SJCRH30 (cell line): ENCODE measurements at regions not wholly inside any gene's neighbourhood (a gene's known extent, or its start where the extent isn't known, plus 50 kb on each side); places are given as distances from the start of the nearest gene placed in this dataset.

Experiments
- DNase-seq, 2 experiments: peaks; one replicate each; pipeline ENCODE4 v3.0.0-alpha.2; 2015 to 2020
- H3K27ac ChIP-seq: fragments of 250-450 bp; sonication (Bioruptor Pico); 2 replicates; pipeline ENCODE4 v1.5.1; 2020; ENCODE audit warnings: mild to moderate bottlenecking, moderate library complexity
- H3K27me3 ChIP-seq: fragments of 250-450 bp; sonication (Bioruptor Pico); 2 replicates; pipeline ENCODE4 v1.5.1; 2020; ENCODE audit warnings: mild to moderate bottlenecking, moderate library complexity
- H3K36me3 ChIP-seq: fragments of 250-450 bp; sonication (Bioruptor Pico); 2 replicates; pipeline ENCODE4 v1.5.1; 2020; ENCODE audit warnings: mild to moderate bottlenecking, moderate library complexity
- H3K4me1 ChIP-seq: fragments of 250-450 bp; sonication (Bioruptor Pico); 2 replicates; pipeline ENCODE4 v1.5.1; 2020; ENCODE audit warnings: mild to moderate bottlenecking, moderate library complexity
- H3K4me3 ChIP-seq: fragments of 250-450 bp; sonication (Bioruptor Pico); 2 replicates; pipeline ENCODE4 v1.5.1; 2020; ENCODE audit warnings: mild to moderate bottlenecking, moderate library complexity
- H3K9me3 ChIP-seq: fragments of 250-450 bp; sonication (Bioruptor Pico); replicated peaks from 2 replicates; pipeline ENCODE4 v1.5.1; 2020; ENCODE audit warnings: mild to moderate bottlenecking, moderate library complexity

DNA sequence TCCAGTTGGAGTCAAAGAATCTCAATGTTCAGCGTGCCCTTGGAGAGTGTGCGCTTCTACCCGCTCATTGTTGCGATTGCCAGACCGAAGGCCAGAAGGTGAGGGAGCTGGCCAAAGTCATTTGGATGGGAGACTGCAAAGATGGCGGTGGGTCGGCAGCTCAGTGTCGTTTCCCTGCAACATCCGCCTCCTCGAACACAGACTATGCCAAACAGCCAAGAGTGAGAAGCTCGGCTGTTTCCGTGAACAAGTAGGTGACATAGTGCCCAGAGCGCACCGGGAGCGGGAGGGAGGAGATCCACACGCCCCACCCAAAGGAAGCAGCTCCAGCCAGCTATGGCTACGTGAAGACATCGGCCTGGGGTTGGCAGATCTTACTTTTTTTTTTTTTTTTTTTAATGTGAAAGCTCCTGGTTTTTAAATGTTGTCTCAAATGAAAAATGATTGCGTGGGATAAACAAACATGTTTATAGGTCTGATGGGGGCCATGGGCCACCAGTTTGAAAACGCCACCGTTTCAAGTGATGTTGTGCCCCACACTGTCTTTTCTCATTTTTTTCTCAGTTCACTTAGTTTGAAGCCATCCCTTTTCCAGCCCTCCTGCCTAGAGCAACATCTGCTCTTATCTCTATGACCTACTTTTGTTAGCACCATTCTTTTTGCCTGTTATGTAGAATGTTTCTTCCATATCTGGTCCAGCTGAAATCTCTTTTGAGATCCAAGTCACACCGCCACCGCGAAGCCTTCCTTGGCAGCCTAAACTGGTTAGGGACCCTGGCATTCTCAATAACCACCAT is 682.4 kb downstream of the RNF144A start:
- no peaks in the 10 kb centered on the region for H3K9me3 ChIP-seq
- DNase-seq = no peak
- no peak overlapping the region for H3K27ac ChIP-seq
- no peaks in the 10 kb centered on the region for H3K36me3 ChIP-seq
- H3K27me3 ChIP-seq = no peaks in the 10 kb centered on the region
- no peak overlapping the region for H3K4me3 ChIP-seq
- H3K4me1 ChIP-seq = no peaks in the 10 kb centered on the region

GRCh38 chr2:7601990-7602389 is 684.8 kb downstream of the RNF144A start:
- H3K9me3 ChIP-seq = no peaks in the 10 kb centered on the region
- no peaks in the 10 kb centered on the region for H3K36me3 ChIP-seq
- no peaks in the 10 kb centered on the region for H3K27me3 ChIP-seq
- no peak for DNase-seq
- H3K4me3 ChIP-seq = no peak overlapping the region
- H3K27ac ChIP-seq = no peak overlapping the region
- H3K4me1 ChIP-seq = no peaks in the 10 kb centered on the region

GRCh38 chr2:7604456-7604855 is 687.2 kb downstream of the RNF144A start:
- DNase-seq = no peak

DNA sequence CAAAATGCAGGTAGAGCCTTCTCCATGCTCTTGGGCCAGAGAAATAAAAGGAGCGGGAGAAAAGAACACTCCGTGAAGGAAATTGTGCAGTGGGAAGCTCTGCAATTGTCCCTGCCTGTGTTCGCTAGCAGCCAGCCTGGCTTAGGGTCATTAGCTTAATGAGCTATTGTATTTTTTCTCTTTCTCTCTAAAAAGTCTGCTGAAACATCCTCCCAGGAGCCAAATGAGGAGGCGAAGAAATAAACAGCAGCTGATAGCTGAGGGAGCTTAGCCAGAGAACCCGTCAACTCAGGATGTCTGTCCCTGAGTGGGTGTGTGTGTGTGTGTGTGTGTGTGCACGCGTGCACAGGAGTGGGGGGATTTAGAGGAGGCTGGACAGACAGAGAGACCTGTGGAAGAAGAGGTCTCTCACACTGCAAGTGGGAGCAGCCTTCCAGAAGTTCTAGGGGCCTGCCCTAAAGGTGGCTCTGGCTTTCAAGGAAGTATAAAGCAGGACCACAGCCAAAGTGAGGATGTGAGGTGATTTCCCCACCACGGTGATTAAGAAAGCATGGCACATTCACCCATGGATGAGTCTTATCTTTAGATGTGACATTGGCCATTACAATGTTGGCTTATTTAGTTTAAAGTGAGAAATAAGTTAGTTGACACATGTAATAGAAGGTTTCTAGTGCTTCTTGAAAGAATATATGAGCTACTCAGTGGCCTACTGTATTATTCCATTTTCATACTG is 690.4 kb downstream of the RNF144A start:
- Histone ChIP-seq H3K4me1 (no peaks in the 10 kb centered on the region), H3K27ac (no peak overlapping the region), H3K36me3 (no peaks in the 10 kb centered on the region), H3K27me3 (no peaks in the 10 kb centered on the region), H3K9me3 (no peaks in the 10 kb centered on the region), H3K4me3 (no peak overlapping the region)
- no peak for DNase-seq

More at GRCh38 chr2:7604456-7604855, 687.2 kb downstream of the RNF144A start:
- Histone ChIP-seq H3K36me3 (no peaks in the 10 kb centered on the region), H3K4me1 (no peaks in the 10 kb centered on the region), H3K27me3 (no peaks in the 10 kb centered on the region), H3K9me3 (no peaks in the 10 kb centered on the region), H3K4me3 (no peak overlapping the region), H3K27ac (no peak overlapping the region)

- Histone ChIP-seq H3K9me3 (no peaks in the 10 kb centered on the region), H3K27me3 (no peaks in the 10 kb centered on the region)
- DNase-seq = no peak
These were observed 692.3 kb downstream of the RNF144A start for GRCh38 chr2:7609556-7609955.

DNA sequence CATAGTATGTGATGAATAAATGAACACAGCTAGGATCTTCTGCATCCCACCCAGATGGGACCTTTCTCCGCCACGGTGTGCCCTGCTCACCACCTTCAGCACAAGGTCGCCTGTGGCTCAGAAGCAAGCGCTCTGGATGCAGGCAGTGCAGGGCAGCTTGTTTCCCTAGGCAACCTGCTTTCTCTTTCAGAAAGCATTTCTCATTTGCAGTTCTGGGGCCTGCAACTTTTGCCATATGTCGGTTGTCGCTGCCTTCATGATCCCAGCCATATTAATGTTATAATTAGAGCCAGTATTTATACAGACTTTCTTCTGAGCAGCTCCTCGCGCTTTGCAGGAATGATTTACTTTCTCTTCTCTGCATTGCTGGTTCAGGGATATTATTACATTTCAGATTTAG is 692.8 kb downstream of the RNF144A start:
- no peaks in the 10 kb centered on the region for H3K27me3 ChIP-seq
- no peaks in the 10 kb centered on the region for H3K36me3 ChIP-seq
- H3K4me1 ChIP-seq = no peaks in the 10 kb centered on the region
- H3K27ac ChIP-seq = no peak overlapping the region
- DNase-seq = no peak
- H3K9me3 ChIP-seq = no peaks in the 10 kb centered on the region
- no peak overlapping the region for H3K4me3 ChIP-seq

More at GRCh38 chr2:7609556-7609955, 692.3 kb downstream of the RNF144A start:
- Histone ChIP-seq H3K36me3 (no peaks in the 10 kb centered on the region), H3K4me1 (no peaks in the 10 kb centered on the region), H3K4me3 (no peak overlapping the region), H3K27ac (no peak overlapping the region)

DNA sequence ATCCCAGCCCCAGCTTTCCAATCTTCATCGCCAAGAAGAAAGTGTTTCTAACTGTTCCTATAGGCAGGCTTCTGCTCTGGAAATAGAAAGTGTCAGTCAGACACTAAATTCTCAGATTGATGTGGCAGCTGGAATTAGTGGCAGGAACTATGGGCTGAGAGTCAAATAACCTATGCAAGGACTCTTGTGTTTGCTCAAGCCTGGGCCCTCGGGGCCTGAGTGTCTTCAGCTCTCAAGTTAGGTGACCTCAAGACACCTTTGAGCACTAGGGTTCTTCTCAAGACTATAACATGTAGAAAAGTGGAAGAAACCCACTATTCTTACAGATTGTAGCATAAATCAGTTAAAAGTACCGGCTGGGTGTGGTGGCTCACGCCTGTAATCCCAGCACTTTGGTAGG is 694.5 kb downstream of the RNF144A start:
- H3K36me3 ChIP-seq = no peaks in the 10 kb centered on the region
- H3K4me1 ChIP-seq = no peaks in the 10 kb centered on the region
- H3K27ac ChIP-seq = no peak overlapping the region
- no peak for DNase-seq
- no peaks in the 10 kb centered on the region for H3K27me3 ChIP-seq
- no peak overlapping the region for H3K4me3 ChIP-seq
- no peaks in the 10 kb centered on the region for H3K9me3 ChIP-seq

- H3K36me3 ChIP-seq = no peaks in the 10 kb centered on the region
- no peaks in the 10 kb centered on the region for H3K9me3 ChIP-seq
- H3K4me1 ChIP-seq = no peaks in the 10 kb centered on the region
- H3K4me3 ChIP-seq = no peak overlapping the region
- H3K27ac ChIP-seq = no peak overlapping the region
- no peaks in the 10 kb centered on the region for H3K27me3 ChIP-seq
- DNase-seq = no peak
These were observed 695.8 kb downstream of the RNF144A start for GRCh38 chr2:7612969-7613368.

DNA sequence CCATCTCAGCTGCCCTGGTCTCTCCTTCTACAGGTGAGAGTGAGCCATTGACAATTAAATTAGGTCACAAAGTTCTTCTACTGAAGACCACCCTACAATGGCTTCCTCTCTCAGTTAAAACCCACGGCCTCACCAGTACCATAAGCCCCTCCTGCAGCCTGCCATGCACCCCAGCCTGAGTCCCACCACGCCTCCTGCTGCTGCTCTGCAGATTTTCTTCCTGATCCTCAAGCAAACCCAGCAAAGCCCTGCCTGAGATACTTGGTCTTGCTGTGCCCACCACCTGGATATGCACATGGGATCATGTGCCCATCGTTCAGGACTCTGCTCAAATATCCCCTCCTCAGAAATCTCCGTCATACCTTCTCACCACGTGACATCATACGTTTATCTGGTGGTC is 696.6 kb downstream of the RNF144A start:
- H3K9me3 ChIP-seq = no peaks in the 10 kb centered on the region
- H3K27ac ChIP-seq = no peak overlapping the region
- no peaks in the 10 kb centered on the region for H3K36me3 ChIP-seq
- no peak overlapping the region for H3K4me3 ChIP-seq
- H3K4me1 ChIP-seq = no peaks in the 10 kb centered on the region
- DNase-seq = no peak
- H3K27me3 ChIP-seq = no peaks in the 10 kb centered on the region

DNA sequence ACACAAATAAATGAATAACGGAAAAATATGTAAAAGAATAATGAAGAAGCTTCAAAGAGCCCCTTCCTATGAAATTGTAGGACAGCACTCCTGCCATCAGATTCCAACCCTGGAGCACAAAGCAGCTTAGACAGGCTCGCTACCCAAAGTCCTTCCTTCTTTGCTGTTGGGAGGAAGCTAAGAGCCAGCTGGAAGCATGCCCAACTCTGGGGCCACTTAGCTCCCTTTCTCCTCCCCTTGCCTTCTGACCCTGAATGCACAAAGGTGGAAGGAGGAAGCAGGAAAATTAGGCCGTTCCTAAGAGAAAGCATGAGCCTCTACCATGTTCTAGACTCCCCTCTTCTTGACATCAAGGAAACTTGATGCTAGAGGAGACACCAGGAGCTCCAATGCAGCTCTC is 700.8 kb downstream of the RNF144A start:
- DNase-seq = no peak

DNA sequence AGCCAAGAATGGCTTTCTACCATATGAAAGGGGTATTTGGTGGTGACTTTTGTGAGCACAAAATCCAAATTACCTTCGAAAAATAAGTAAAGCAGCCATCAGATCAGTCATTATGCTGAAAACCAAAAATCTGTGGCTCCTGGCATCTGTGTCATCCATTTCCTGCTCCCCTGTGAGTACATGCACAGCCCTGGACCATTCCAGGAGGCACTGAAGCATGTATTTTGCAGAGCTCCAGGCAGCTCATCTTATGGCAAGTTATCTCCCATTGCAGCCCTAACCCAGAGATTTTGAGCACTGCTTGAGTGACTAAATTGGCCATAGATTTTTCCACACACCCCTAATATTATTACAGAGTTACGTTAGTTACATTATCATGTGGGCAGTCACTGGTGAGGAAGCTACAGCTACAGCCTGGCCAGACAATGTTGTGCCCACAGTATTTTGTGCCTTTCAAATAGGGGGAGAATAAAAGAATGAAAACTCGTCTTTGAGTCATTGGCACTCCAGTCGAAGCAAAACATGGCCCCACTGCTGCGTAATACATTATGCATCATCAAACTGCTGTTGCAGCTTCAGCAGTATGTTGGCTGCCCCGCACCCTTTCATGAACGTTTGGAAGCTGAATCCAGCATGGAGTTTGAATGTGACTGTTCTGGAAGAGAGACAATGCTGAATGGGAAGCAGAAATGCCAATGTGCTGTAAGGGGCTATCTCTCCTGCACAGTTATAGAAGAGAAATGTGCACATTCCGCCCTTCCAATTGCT is 702.2 kb downstream of the RNF144A start:
- Histone ChIP-seq H3K4me1 (no peaks in the 10 kb centered on the region), H3K27me3 (no peaks in the 10 kb centered on the region), H3K27ac (no peak overlapping the region), H3K9me3 (no peaks in the 10 kb centered on the region), H3K4me3 (no peak overlapping the region), H3K36me3 (no peaks in the 10 kb centered on the region; the same call in 1 of the 2 replicates)
- DNase-seq = no peak

More for the DNA sequence above, 700.8 kb downstream of the RNF144A start:
- Histone ChIP-seq H3K27ac (no peak overlapping the region), H3K9me3 (no peaks in the 10 kb centered on the region), H3K4me1 (no peaks in the 10 kb centered on the region), H3K27me3 (no peaks in the 10 kb centered on the region), H3K36me3 (no peaks in the 10 kb centered on the region; the same call in 1 of the 2 replicates), H3K4me3 (no peak overlapping the region)

GRCh38 chr2:7620255-7620654 is 703.0 kb downstream of the RNF144A start:
- Histone ChIP-seq H3K27me3 (no peaks in the 10 kb centered on the region), H3K4me1 (no peaks in the 10 kb centered on the region), H3K4me3 (no peak overlapping the region), H3K36me3 (no peaks in the 10 kb centered on the region; the same call in 1 of the 2 replicates), H3K9me3 (no peaks in the 10 kb centered on the region), H3K27ac (no peak overlapping the region)
- no peak for DNase-seq

DNA sequence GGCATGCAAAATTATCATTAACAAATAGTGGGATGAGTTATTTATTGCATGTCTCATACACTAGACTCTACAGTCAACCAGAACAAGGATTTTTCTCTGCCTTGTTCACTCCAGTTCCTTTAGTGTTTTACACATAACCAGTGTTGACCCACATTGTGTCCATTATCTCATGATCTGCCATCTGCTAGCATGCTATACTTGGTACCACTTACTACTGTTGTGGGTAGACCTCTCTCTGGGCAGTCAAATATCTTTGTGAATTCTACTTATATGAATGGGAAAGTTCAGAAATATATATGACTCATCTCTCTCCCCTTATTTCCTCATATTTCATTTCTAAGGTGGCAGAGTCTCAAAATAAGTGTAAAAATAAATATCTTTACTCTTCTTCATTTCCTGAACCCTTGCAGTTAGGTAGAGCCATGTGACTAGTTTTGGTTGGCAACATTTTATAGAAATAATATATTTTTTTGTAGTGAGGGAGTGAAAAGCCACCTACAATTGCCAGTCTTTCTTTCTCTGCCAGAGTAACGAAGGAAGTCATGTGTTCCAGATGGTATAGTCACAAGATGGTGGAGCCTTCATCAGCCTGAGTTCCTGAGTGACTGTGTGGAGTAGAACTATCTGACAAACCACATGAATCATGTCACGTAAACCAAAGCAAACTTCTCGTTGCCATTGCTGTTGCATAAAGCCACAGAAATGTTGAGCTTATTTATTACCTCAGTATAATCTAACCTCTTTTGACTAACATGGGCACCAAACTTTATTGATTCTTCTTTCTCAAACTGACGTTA is 704.0 kb downstream of the RNF144A start:
- H3K36me3 ChIP-seq = no peaks in the 10 kb centered on the region; the same call in 1 of the 2 replicates

GRCh38 chr2:7625392-7626138 is 708.4 kb downstream of the RNF144A start:
- no peaks in the 10 kb centered on the region for H3K4me1 ChIP-seq
- no peaks in the 10 kb centered on the region for H3K27me3 ChIP-seq
- no peak overlapping the region for H3K4me3 ChIP-seq
- DNase-seq = no peak
- no peaks in the 10 kb centered on the region for H3K9me3 ChIP-seq
- H3K27ac ChIP-seq = no peak overlapping the region
- H3K36me3 ChIP-seq = no peaks in the 10 kb centered on the region; the same call in 1 of the 2 replicates

More for the DNA sequence above, 704.0 kb downstream of the RNF144A start:
- H3K4me3 ChIP-seq = no peak overlapping the region
- H3K27me3 ChIP-seq = no peaks in the 10 kb centered on the region
- no peaks in the 10 kb centered on the region for H3K4me1 ChIP-seq
- no peaks in the 10 kb centered on the region for H3K9me3 ChIP-seq
- H3K27ac ChIP-seq = no peak overlapping the region
- no peak for DNase-seq
